Neuronal stem cell (in vitro differentiated cells): ENCODE measurements at regions not wholly inside any gene's neighbourhood (a gene's known extent, or its start where the extent isn't known, plus 50 kb on each side); places are given as distances from the start of the nearest gene placed in this dataset.

Experiments
- DNase-seq: peaks from one replicate; pipeline ENCODE4 v3.0.0-alpha.2; 2013; ENCODE audit warnings: low spot score
- H2AFZ ChIP-seq: one replicate; pipeline ENCODE4 v1.6.1; 2013; ENCODE audit warnings: mild to moderate bottlenecking, low read length, inconsistent platforms
- H2AK5ac ChIP-seq: 2 replicates; pipeline ENCODE4 v1.6.1; 2013; ENCODE audit warnings: low read depth, mild to moderate bottlenecking, inconsistent platforms, low read length, moderate library complexity, mixed read lengths
- H2BK120ac ChIP-seq: 2 replicates; pipeline ENCODE4 v1.6.1; 2013; ENCODE audit warnings: low read depth, mild to moderate bottlenecking, inconsistent platforms, low read length, moderate library complexity, mixed read lengths
- H2BK12ac ChIP-seq: one replicate; pipeline ENCODE4 v1.6.1; 2013; ENCODE audit warnings: low read length, inconsistent platforms
- H2BK15ac ChIP-seq: 2 replicates; pipeline ENCODE4 v1.6.1; 2013; ENCODE audit warnings: mild to moderate bottlenecking, low read length, inconsistent platforms, mixed read lengths
- H2BK5ac ChIP-seq: one replicate; pipeline ENCODE4 v1.6.1; 2013; ENCODE audit warnings: inconsistent platforms, mild to moderate bottlenecking, low read length, moderate library complexity
- H3K14ac ChIP-seq: one replicate; pipeline ENCODE4 v1.6.1; 2013; ENCODE audit warnings: low read length, inconsistent platforms
- H3K18ac ChIP-seq: 2 replicates; pipeline ENCODE4 v1.6.1; 2013; ENCODE audit warnings: low read length, inconsistent platforms
- H3K23ac ChIP-seq: 2 replicates; pipeline ENCODE4 v1.6.1; 2013; ENCODE audit warnings: low read depth, mild to moderate bottlenecking, mixed read lengths, low read length, inconsistent platforms; ENCODE audit not compliant: poor library complexity
- H3K27ac ChIP-seq: replicated peaks from 3 replicates; pipeline ENCODE4 v1.5.1; 2013; ENCODE audit warnings: low read length, inconsistent platforms
- H3K27me3 ChIP-seq, 3 experiments: 2 replicates each; pipeline ENCODE4 v1.6.1; 2013; ENCODE audit warnings: low read length in 3 of 3, mild to moderate bottlenecking in 2 of 3, inconsistent platforms in 1 of 3, low read depth in 1 of 3, mixed read lengths in 1 of 3, moderate library complexity in 1 of 3; ENCODE audit not compliant: control insufficient read depth in 3 of 3, insufficient read depth in 3 of 3
- H3K36me3 ChIP-seq, 2 donors: replicated peaks in 1 of 2; 2 replicates each; pipeline ENCODE4 v1.6.1; 2013; ENCODE audit warnings: low read length in 2 of 2; ENCODE audit not compliant: control insufficient read depth in 2 of 2, insufficient read depth in 2 of 2
- H3K4ac ChIP-seq: 2 replicates; pipeline ENCODE4 v1.6.1; 2013; ENCODE audit warnings: inconsistent platforms, mild to moderate bottlenecking, low read length, moderate library complexity
- H3K4me1 ChIP-seq, 2 donors: 1 replicate in 1 of 2; 2 replicates in 1 of 2; pipeline ENCODE4 v1.6.1; 2013; ENCODE audit warnings: low read length in 2 of 2, low read depth in 1 of 2; ENCODE audit not compliant: control insufficient read depth in 2 of 2, insufficient read depth in 1 of 2
- H3K4me2 ChIP-seq: one replicate; pipeline ENCODE4 v1.6.1; 2013; ENCODE audit warnings: mild to moderate bottlenecking, low read length, inconsistent platforms; ENCODE audit not compliant: insufficient read depth, poor library complexity, severe bottlenecking
- H3K4me3 ChIP-seq, 2 donors: 2 replicates each; pipeline ENCODE4 v1.5.1; 2013; ENCODE audit warnings: low read length in 2 of 2, mild to moderate bottlenecking in 2 of 2, inconsistent platforms in 1 of 2, moderate library complexity in 1 of 2
- H3K79me1 ChIP-seq: one replicate; pipeline ENCODE4 v1.6.1; 2013; ENCODE audit warnings: low read depth, mild to moderate bottlenecking, inconsistent platforms, low read length, moderate library complexity
- H3K9ac ChIP-seq: one replicate; pipeline ENCODE4 v1.6.1; 2013; ENCODE audit warnings: mild to moderate bottlenecking, low read depth, low read length, inconsistent platforms; ENCODE audit not compliant: poor library complexity
- H3K9me3 ChIP-seq, 2 donors: replicated peaks in 1 of 2; 2 replicates each; pipeline versions ENCODE3 to v1.6.1; 2013; ENCODE audit warnings: low read length in 2 of 2, mild to moderate bottlenecking in 2 of 2, inconsistent platforms in 1 of 2, low read depth in 1 of 2, mixed read lengths in 1 of 2, moderate library complexity in 1 of 2; ENCODE audit not compliant: control insufficient read depth in 2 of 2, insufficient read depth in 1 of 2
- H4K8ac ChIP-seq: one replicate; pipeline ENCODE4 v1.6.1; 2013; ENCODE audit warnings: low read depth, mild to moderate bottlenecking, inconsistent platforms, low read length, moderate library complexity
- H4K91ac ChIP-seq: one replicate; pipeline ENCODE4 v1.6.1; 2013; ENCODE audit warnings: low read length, low read depth, mild to moderate bottlenecking, inconsistent platforms; ENCODE audit not compliant: poor library complexity
- WGBS, 2 donors: extraction: QIAGEN DNeasy Blood & Tissue Kit; methylation state at CpG; one replicate each; pipeline ENCODE4 v1.1.7; 2013; ENCODE audit warnings: missing lambda C conversion rate in 2 of 2, mixed read lengths in 1 of 2; ENCODE audit not compliant: insufficient read length in 2 of 2, insufficient replicate concordance in 1 of 2; ENCODE audit errors: extremely low coverage in 2 of 2; 5-methylcytosine and 5-hydroxymethylcytosine counted together

DNA sequence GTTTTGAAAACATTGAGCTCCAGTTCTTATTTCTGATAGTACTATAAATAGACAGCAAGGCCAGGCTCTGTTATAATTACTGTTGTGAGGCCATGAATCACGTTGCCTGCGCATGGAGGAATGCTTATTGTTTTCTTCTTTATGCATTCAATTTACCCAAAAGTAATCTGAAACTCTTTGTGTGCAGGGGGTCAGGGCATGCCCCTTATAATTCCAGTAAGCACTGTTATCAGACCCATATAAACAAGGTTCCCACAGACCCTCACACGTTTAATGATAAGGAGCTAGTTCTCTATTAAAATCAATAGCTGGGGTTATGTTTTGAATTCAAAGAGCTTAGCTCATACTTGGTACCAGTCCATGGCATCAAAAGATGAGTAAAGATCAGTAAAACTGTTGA, 174.8 kb upstream of the ARG1 start:
- H4K8ac ChIP-seq = no peak overlapping the region
- H3K14ac ChIP-seq = no peak overlapping the region
- H3K4ac ChIP-seq = no peak overlapping the region
- no peaks in the 10 kb centered on the region for H3K4me1 ChIP-seq
- DNase-seq = no peak
- no peak overlapping the region for H2BK5ac ChIP-seq
- no peaks in the 10 kb centered on the region for H3K79me1 ChIP-seq
- no peak overlapping the region for H2AFZ ChIP-seq
- no peaks in the 10 kb centered on the region for H3K27me3 ChIP-seq
- no peak overlapping the region for H2BK12ac ChIP-seq
- H2BK15ac ChIP-seq = no peak overlapping the region
- H3K4me2 ChIP-seq = no peak overlapping the region
- no CpG with 5 or more reads among the region's 3 CpGs for WGBS, 2 donors
- peaks cover 0 to 3% of the 10 kb centered on the region in 2 donors for H3K9me3 ChIP-seq
- no peak overlapping the region for H2AK5ac ChIP-seq
- no peak overlapping the region for H3K27ac ChIP-seq
- no peak overlapping the region for H3K23ac ChIP-seq
- no peak overlapping the region for H2BK120ac ChIP-seq
- no peak overlapping the region for H3K9ac ChIP-seq
- H4K91ac ChIP-seq = no peak overlapping the region
- no peak overlapping the region for H3K18ac ChIP-seq
- H3K4me3 ChIP-seq = no peak overlapping the region
- H3K36me3 ChIP-seq = no peaks in the 10 kb centered on the region

GRCh38 chr6:131399433-131399832, 173.6 kb upstream of the ARG1 start:
- no peak overlapping the region for H3K4ac ChIP-seq
- DNase-seq = no peak

GRCh38 chr6:131400054-131400778, 172.8 kb upstream of the ARG1 start:
- H3K23ac ChIP-seq = no peak overlapping the region
- no peak overlapping the region for H2BK15ac ChIP-seq
- no peak overlapping the region for H3K14ac ChIP-seq
- H2AK5ac ChIP-seq = no peak overlapping the region
- no peak overlapping the region for H3K4me3 ChIP-seq
- H3K9me3 ChIP-seq = peaks cover 0 to 3% of the 10 kb centered on the region in 2 donors
- no peak overlapping the region for H3K4ac ChIP-seq
- no peak overlapping the region for H3K9ac ChIP-seq
- H2BK12ac ChIP-seq = no peak overlapping the region
- no peak overlapping the region for H2AFZ ChIP-seq
- H3K4me2 ChIP-seq = no peak overlapping the region
- H3K27ac ChIP-seq = no peak overlapping the region
- WGBS, 2 donors = no CpG with 5 or more reads among the region's 1 CpG
- H3K27me3 ChIP-seq = no peaks in the 10 kb centered on the region
- no peak for DNase-seq
- H2BK5ac ChIP-seq = no peak overlapping the region
- H3K4me1 ChIP-seq = no peaks in the 10 kb centered on the region
- no peak overlapping the region for H4K91ac ChIP-seq
- no peak overlapping the region for H4K8ac ChIP-seq
- no peak overlapping the region for H2BK120ac ChIP-seq
- no peaks in the 10 kb centered on the region for H3K36me3 ChIP-seq
- no peak overlapping the region for H3K18ac ChIP-seq
- no peaks in the 10 kb centered on the region for H3K79me1 ChIP-seq

More at GRCh38 chr6:131399433-131399832, 173.6 kb upstream of the ARG1 start:
- Histone ChIP-seq H2BK12ac (no peak overlapping the region), H3K4me3 (no peak overlapping the region), H3K27me3 (no peaks in the 10 kb centered on the region), H3K9me3 (peaks cover 0 to 3% of the 10 kb centered on the region in 2 donors), H3K14ac (no peak overlapping the region), H3K4me2 (no peak overlapping the region), H2AK5ac (no peak overlapping the region), H3K79me1 (no peaks in the 10 kb centered on the region), H3K27ac (no peak overlapping the region), H2BK120ac (no peak overlapping the region), H3K36me3 (no peaks in the 10 kb centered on the region), H2AFZ (no peak overlapping the region), H3K4me1 (no peaks in the 10 kb centered on the region), H3K9ac (no peak overlapping the region), H4K91ac (no peak overlapping the region), H2BK5ac (no peak overlapping the region), H4K8ac (no peak overlapping the region), H3K23ac (no peak overlapping the region), H3K18ac (no peak overlapping the region), H2BK15ac (no peak overlapping the region)
- WGBS, 2 donors = no CpG with 5 or more reads among the region's 4 CpGs

GRCh38 chr6:131400779-131401496, 172.1 kb upstream of the ARG1 start:
- no peak overlapping the region for H3K4me2 ChIP-seq
- no peaks in the 10 kb centered on the region for H3K36me3 ChIP-seq
- H3K9me3 ChIP-seq = peaks cover 0 to 3% of the 10 kb centered on the region in 2 donors
- no peaks in the 10 kb centered on the region for H3K27me3 ChIP-seq
- no peak overlapping the region for H3K4me3 ChIP-seq
- no peak overlapping the region for H2BK15ac ChIP-seq
- no peak for DNase-seq
- no peak overlapping the region for H3K9ac ChIP-seq
- no peak overlapping the region for H3K23ac ChIP-seq
- H3K4me1 ChIP-seq = no peaks in the 10 kb centered on the region
- H2BK12ac ChIP-seq = no peak overlapping the region
- H4K8ac ChIP-seq = no peak overlapping the region
- H2BK5ac ChIP-seq = no peak overlapping the region
- H3K79me1 ChIP-seq = no peaks in the 10 kb centered on the region
- no peak overlapping the region for H3K4ac ChIP-seq
- no peak overlapping the region for H2AFZ ChIP-seq
- H3K14ac ChIP-seq = no peak overlapping the region
- no peak overlapping the region for H3K27ac ChIP-seq
- no peak overlapping the region for H2BK120ac ChIP-seq
- no peak overlapping the region for H4K91ac ChIP-seq
- no CpG with 5 or more reads among the region's 2 CpGs for WGBS, 2 donors
- no peak overlapping the region for H2AK5ac ChIP-seq
- H3K18ac ChIP-seq = no peak overlapping the region
